WTC11 (cell line): ENCODE measurements at regions not wholly inside any gene's neighbourhood (a gene's known extent, or its start where the extent isn't known, plus 50 kb on each side); places are given as distances from the start of the nearest gene placed in this dataset.

Experiments used
- ATAC-seq: fragments of 200-7000 bp; cut with Tn5 transposase; 2 replicates; pipeline ENCODE4 v1.10.0; 2021; ENCODE audit warnings: mild to moderate bottlenecking, moderate library complexity
- CTCF ChIA-PET: fragments of 300-600 bp; sonication (Branson Sonifier 250); formaldehyde crosslinking; loops from one replicate; lab custom pipeline; 2021; ENCODE audit warnings: antibody characterized with exemption; lab: Charles Lee
- POLR2A ChIA-PET: fragments of 350-600 bp; sonication (Branson Sonifier 250); formaldehyde crosslinking; loops from one replicate; lab custom pipeline; 2021; ENCODE audit warnings: antibody characterized with exemption; lab: Charles Lee
- DNase-seq: peaks from one replicate; pipeline ENCODE4 v3.0.0; 2021; ENCODE audit warnings: low spot score
- H3K27ac Mint-ChIP-seq: 2 replicates; pipeline ENCODE4 v1.8.0; 2021; ENCODE audit warnings: mixed read lengths
- H3K27me3 Mint-ChIP-seq: 2 replicates; pipeline ENCODE4 v1.8.0; 2021; ENCODE audit warnings: low read depth, mild to moderate bottlenecking, moderate library complexity, mixed read lengths
- H3K36me3 Mint-ChIP-seq: 2 replicates; pipeline ENCODE4 v1.8.0; 2021; ENCODE audit warnings: mixed read lengths
- H3K4me1 Mint-ChIP-seq: 2 replicates; pipeline ENCODE4 v1.8.0; 2022; ENCODE audit warnings: mixed read lengths
- H3K4me3 Mint-ChIP-seq: 2 replicates; pipeline ENCODE4 v1.8.0; 2021; ENCODE audit warnings: mild to moderate bottlenecking, moderate library complexity, mixed read lengths
- H3K9me3 Mint-ChIP-seq: 2 replicates; pipeline ENCODE4 v1.8.0; 2021; ENCODE audit warnings: mixed read lengths
- EMX1 ChIP-seq: fragments of 250-450 bp; sonication (Bioruptor Pico); IDR thresholded peaks from 2 replicates; pipeline ENCODE4 v1.8.0; 2021; ENCODE audit warnings: mild to moderate bottlenecking
- ETV6 ChIP-seq: sonication (generic); formaldehyde crosslinking; IDR thresholded peaks from 2 replicates; pipeline ENCODE4 v1.8.1; 2022; ENCODE audit warnings: mild to moderate bottlenecking, missing genetic modification reagents
- FOXP1 ChIP-seq: sonication (generic); formaldehyde crosslinking; IDR thresholded peaks from 2 replicates; pipeline ENCODE4 v1.8.0; 2022; ENCODE audit warnings: missing genetic modification reagents, mild to moderate bottlenecking, moderate library complexity, borderline replicate concordance
- HMGA2 ChIP-seq: fragments of 250-450 bp; sonication (Bioruptor Pico); IDR thresholded peaks from 2 replicates; pipeline ENCODE4 v1.4.0; 2021; ENCODE audit warnings: mild to moderate bottlenecking, moderate library complexity
- JAZF1 ChIP-seq: fragments of 250-450 bp; sonication (Bioruptor Pico); IDR thresholded peaks from 2 replicates; pipeline ENCODE4 v1.9.0; 2021; ENCODE audit warnings: moderate library complexity, mild to moderate bottlenecking, inconsistent platforms
- JUN ChIP-seq: sonication (generic); formaldehyde crosslinking; IDR thresholded peaks from 2 replicates; pipeline ENCODE4 v1.8.0; 2023; ENCODE audit warnings: mild to moderate bottlenecking, missing genetic modification reagents
- MYBL2 ChIP-seq: sonication (generic); formaldehyde crosslinking; IDR thresholded peaks from 2 replicates; pipeline ENCODE4 v1.8.1; 2023; ENCODE audit warnings: mild to moderate bottlenecking, moderate library complexity, missing genetic modification reagents
- NFATC4 ChIP-seq: fragments of 250-450 bp; sonication (Bioruptor Pico); IDR thresholded peaks from 2 replicates; pipeline ENCODE4 v1.9.0; 2021; ENCODE audit warnings: mild to moderate bottlenecking
- NFE2L1 ChIP-seq: sonication (generic); formaldehyde crosslinking; IDR thresholded peaks from 2 replicates; pipeline ENCODE4 v1.8.1; 2023; ENCODE audit warnings: missing genetic modification reagents
- NR1H2 ChIP-seq: sonication (generic); formaldehyde crosslinking; IDR thresholded peaks from 2 replicates; pipeline ENCODE4 v1.9.0; 2021; ENCODE audit warnings: mild to moderate bottlenecking, moderate library complexity, missing genetic modification reagents
- RELA ChIP-seq: sonication (generic); formaldehyde crosslinking; IDR thresholded peaks from 2 replicates; pipeline ENCODE4 v1.8.1; 2022; ENCODE audit warnings: missing genetic modification reagents, mild to moderate bottlenecking, borderline replicate concordance
- SMAD4 ChIP-seq: sonication (generic); formaldehyde crosslinking; IDR thresholded peaks from 2 replicates; pipeline ENCODE4 v1.8.0; 2022; ENCODE audit warnings: mild to moderate bottlenecking, missing genetic modification reagents
- SP1 ChIP-seq: sonication (generic); formaldehyde crosslinking; conservative IDR thresholded peaks from 2 replicates; pipeline ENCODE4 v1.8.1; 2022; ENCODE audit warnings: missing genetic modification reagents
- TCF7 ChIP-seq: sonication (generic); formaldehyde crosslinking; IDR thresholded peaks from 2 replicates; pipeline ENCODE4 v1.8.0; 2022; ENCODE audit warnings: mild to moderate bottlenecking, low read depth, missing genetic modification reagents, moderate library complexity
- TP53 ChIP-seq: sonication (generic); formaldehyde crosslinking; IDR thresholded peaks from 2 replicates; pipeline ENCODE4 v1.8.1; 2023; ENCODE audit warnings: mild to moderate bottlenecking, missing genetic modification reagents
- ZBTB21 ChIP-seq: sonication (generic); formaldehyde crosslinking; IDR thresholded peaks from 2 replicates; pipeline ENCODE4 v1.8.1; 2023; ENCODE audit warnings: mild to moderate bottlenecking, missing genetic modification reagents, borderline replicate concordance
- ZNF121 ChIP-seq: sonication (generic); formaldehyde crosslinking; IDR thresholded peaks from 2 replicates; pipeline ENCODE4 v1.8.0; 2023; ENCODE audit warnings: missing genetic modification reagents
- ZNF138 ChIP-seq: sonication (generic); formaldehyde crosslinking; conservative IDR thresholded peaks from 2 replicates; pipeline ENCODE4 v1.8.1; 2022; ENCODE audit warnings: mild to moderate bottlenecking, moderate library complexity, missing genetic modification reagents
- ZNF219 ChIP-seq: sonication (generic); formaldehyde crosslinking; IDR thresholded peaks from 2 replicates; pipeline ENCODE4 v1.8.0; 2023; ENCODE audit warnings: missing genetic modification reagents, mild to moderate bottlenecking, borderline replicate concordance
- ZNF263 ChIP-seq: sonication (generic); formaldehyde crosslinking; IDR thresholded peaks from 2 replicates; pipeline ENCODE4 v1.8.1; 2022; ENCODE audit warnings: low read depth, mild to moderate bottlenecking, moderate library complexity, missing genetic modification reagents
- ZNF317 ChIP-seq: sonication (generic); formaldehyde crosslinking; IDR thresholded peaks from 2 replicates; pipeline ENCODE4 v1.8.1; 2023; ENCODE audit warnings: low read depth, mild to moderate bottlenecking, moderate library complexity, missing genetic modification reagents, borderline replicate concordance
- ZNF396 ChIP-seq: fragments of 250-450 bp; sonication (Bioruptor Pico); IDR thresholded peaks from 2 replicates; pipeline ENCODE4 v1.8.0; 2021; ENCODE audit warnings: mild to moderate bottlenecking, moderate library complexity, borderline replicate concordance
- TF ChIP-seq, protein P1 (sequence below): sonication (generic); formaldehyde crosslinking; IDR thresholded peaks from 2 replicates; pipeline ENCODE4 v1.8.1; 2023; ENCODE audit warnings: mild to moderate bottlenecking, missing genetic modification reagents, borderline replicate concordance
- TF ChIP-seq, protein P2 (sequence below): sonication (generic); formaldehyde crosslinking; IDR thresholded peaks from 2 replicates; pipeline ENCODE4 v1.8.1; 2022; ENCODE audit warnings: missing genetic modification reagents, borderline replicate concordance
- TF ChIP-seq, protein P3 (sequence below): fragments of 250-450 bp; sonication (Bioruptor Pico); IDR thresholded peaks from 2 replicates; pipeline ENCODE4 v1.9.0; 2021; ENCODE audit warnings: mild to moderate bottlenecking
- TF ChIP-seq, protein P4 (sequence below): fragments of 250-450 bp; sonication (Bioruptor Pico); conservative IDR thresholded peaks from 2 replicates; pipeline ENCODE4 v1.9.0; 2021; ENCODE audit warnings: mild to moderate bottlenecking

DNA sequence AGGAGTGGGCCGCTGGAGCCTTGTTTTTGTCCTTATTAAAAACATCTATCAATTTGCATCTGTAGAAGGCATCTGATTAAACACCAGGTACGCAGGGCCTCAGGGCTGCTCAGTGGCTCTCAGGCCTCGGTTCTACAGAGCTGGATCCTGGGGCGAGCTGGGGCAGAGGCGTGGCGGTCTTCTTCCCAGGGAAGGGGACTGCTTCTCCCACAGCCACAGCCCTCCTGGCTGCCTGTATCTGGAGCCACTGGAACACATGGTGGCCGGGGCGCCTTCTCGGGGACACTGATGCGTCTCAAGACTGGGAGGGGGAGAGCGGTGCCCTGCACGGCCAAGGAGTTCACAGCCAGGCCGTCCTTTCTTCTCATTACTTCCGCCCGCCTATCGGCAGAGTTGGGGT lies 1178.2 kb downstream of the BRD1 start:
- H3K27ac Mint-ChIP-seq: no peak overlapping the region
- DNase-seq: no peak
- ATAC-seq: no peak
- no peaks in the 10 kb centered on the region for H3K27me3 Mint-ChIP-seq
- no peaks in the 10 kb centered on the region for H3K36me3 Mint-ChIP-seq
- H3K4me3 Mint-ChIP-seq: no peak overlapping the region
- TF ChIP-seq ZNF317 (CRISPR knock-in tag): no peak
- TF ChIP-seq SP1: no peak
- TF ChIP-seq NFE2L1 (CRISPR knock-in tag): no peak
- no peak for TF ChIP-seq ZNF121 (CRISPR knock-in tag)
- no peak for TF ChIP-seq ZBTB21 (CRISPR knock-in tag)
- no peak for TF ChIP-seq JUN (CRISPR knock-in tag)
- TF ChIP-seq JAZF1 (CRISPR knock-in tag): no peak
- TF ChIP-seq TP53 (CRISPR knock-in tag): no peak
- POLR2A ChIA-PET: no interaction called here
- H3K9me3 Mint-ChIP-seq: no peaks in the 10 kb centered on the region
- no peaks in the 10 kb centered on the region for H3K4me1 Mint-ChIP-seq
- CTCF ChIA-PET: no interaction called here

DNA sequence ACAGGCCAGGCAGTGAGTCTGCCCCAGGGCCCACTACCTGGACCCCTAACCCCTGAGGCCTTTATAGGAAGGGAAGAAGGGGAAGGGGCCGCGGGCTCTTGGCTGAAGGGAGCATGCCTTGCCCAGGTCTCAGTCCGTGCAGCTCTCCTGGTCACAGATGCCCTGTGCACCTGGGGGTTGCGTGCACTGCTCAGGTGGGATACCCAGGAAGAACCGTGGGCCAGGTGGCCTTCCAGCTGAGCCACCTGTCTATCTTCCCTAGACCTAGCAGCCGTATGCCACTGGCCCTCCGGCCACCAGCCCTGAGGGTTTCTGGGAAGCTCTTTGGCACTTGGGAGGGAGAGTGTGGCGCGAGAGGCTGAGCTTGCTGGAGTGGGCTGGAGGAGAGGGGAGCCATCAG lies 1178.6 kb downstream of the BRD1 start:
- H3K9me3 Mint-ChIP-seq: no peaks in the 10 kb centered on the region
- no peaks in the 10 kb centered on the region for H3K36me3 Mint-ChIP-seq
- ATAC-seq: no peak
- ChIA-PET POLR2A (no interaction called here), CTCF (no interaction called here)
- no peak overlapping the region for H3K4me3 Mint-ChIP-seq
- no peak for DNase-seq
- TF ChIP-seq EMX1 (CRISPR knock-in tag): no peak
- TF ChIP-seq ETV6 (CRISPR knock-in tag): no peak
- TF ChIP-seq FOXP1 (CRISPR knock-in tag): no peak
- TF ChIP-seq, protein P1, sequence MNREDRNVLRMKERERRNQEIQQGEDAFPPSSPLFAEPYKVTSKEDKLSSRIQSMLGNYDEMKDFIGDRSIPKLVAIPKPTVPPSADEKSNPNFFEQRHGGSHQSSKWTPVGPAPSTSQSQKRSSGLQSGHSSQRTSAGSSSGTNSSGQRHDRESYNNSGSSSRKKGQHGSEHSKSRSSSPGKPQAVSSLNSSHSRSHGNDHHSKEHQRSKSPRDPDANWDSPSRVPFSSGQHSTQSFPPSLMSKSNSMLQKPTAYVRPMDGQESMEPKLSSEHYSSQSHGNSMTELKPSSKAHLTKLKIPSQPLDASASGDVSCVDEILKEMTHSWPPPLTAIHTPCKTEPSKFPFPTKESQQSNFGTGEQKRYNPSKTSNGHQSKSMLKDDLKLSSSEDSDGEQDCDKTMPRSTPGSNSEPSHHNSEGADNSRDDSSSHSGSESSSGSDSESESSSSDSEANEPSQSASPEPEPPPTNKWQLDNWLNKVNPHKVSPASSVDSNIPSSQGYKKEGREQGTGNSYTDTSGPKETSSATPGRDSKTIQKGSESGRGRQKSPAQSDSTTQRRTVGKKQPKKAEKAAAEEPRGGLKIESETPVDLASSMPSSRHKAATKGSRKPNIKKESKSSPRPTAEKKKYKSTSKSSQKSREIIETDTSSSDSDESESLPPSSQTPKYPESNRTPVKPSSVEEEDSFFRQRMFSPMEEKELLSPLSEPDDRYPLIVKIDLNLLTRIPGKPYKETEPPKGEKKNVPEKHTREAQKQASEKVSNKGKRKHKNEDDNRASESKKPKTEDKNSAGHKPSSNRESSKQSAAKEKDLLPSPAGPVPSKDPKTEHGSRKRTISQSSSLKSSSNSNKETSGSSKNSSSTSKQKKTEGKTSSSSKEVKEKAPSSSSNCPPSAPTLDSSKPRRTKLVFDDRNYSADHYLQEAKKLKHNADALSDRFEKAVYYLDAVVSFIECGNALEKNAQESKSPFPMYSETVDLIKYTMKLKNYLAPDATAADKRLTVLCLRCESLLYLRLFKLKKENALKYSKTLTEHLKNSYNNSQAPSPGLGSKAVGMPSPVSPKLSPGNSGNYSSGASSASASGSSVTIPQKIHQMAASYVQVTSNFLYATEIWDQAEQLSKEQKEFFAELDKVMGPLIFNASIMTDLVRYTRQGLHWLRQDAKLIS (CRISPR knock-in tag): no peak
- no peak for TF ChIP-seq HMGA2 (CRISPR knock-in tag)
- TF ChIP-seq, protein P2, sequence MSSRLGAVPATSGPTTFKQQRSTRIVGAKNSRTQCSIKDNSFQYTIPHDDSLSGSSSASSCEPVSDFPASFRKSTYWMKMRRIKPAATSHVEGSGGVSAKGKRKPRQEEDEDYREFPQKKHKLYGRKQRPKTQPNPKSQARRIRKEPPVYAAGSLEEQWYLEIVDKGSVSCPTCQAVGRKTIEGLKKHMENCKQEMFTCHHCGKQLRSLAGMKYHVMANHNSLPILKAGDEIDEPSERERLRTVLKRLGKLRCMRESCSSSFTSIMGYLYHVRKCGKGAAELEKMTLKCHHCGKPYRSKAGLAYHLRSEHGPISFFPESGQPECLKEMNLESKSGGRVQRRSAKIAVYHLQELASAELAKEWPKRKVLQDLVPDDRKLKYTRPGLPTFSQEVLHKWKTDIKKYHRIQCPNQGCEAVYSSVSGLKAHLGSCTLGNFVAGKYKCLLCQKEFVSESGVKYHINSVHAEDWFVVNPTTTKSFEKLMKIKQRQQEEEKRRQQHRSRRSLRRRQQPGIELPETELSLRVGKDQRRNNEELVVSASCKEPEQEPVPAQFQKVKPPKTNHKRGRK (CRISPR knock-in tag): no peak
- TF ChIP-seq NFATC4 (CRISPR knock-in tag): no peak
- H3K4me1 Mint-ChIP-seq: no peaks in the 10 kb centered on the region
- no peak overlapping the region for H3K27ac Mint-ChIP-seq
- no peaks in the 10 kb centered on the region for H3K27me3 Mint-ChIP-seq

DNA sequence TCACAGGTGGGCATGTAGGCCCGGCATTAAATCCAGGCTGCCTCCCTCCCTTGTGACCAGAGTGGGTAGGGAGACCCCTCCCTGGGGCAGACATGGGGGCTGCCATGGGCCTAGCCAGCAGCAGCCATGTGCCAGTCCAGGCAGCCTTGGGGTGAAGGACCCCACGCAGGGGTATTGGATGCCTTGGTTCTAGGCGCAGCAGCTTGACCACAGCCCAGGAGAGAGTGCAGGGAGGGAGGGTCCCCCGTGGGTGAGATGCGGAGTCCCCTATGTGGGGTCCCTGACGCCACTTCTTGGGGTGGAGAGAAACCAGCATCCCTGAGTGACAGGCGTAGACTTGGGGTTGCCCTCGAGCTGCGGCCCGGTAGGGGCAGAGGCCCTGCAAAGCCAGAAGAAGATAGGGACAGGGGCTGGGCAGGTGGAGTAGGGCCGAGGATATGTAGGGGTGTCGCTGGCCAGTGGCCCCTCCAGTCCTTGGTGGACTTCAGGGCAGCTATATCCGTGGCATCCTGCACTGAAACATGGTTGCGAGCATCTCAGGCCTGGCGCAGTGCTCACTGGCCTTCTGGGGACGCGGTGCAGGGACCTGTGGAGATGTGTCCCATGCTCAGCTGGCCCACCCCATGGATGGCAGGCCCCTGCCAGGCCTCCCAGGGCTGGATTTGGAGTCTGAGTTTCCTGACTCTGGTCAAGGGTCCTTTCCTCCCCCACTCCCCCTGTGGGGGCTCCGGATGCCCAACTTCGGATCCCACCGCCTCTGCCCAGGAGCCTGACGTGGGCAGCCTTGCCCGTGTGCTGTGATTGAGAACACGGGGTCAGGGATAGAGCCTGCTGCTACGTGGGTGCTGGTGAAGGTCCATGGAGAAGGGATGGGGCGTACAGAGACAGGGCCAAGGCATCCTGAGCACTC lies 1179.8 kb downstream of the BRD1 start:
- ChIA-PET CTCF (no interaction called here), POLR2A (no interaction called here)
- H3K36me3 Mint-ChIP-seq: no peaks in the 10 kb centered on the region
- no peaks in the 10 kb centered on the region for H3K9me3 Mint-ChIP-seq
- DNase-seq (no peak), ATAC-seq (no peak)
- H3K27me3 Mint-ChIP-seq: no peaks in the 10 kb centered on the region
- H3K4me3 Mint-ChIP-seq: no peak overlapping the region
- no peak for TF ChIP-seq SMAD4 (CRISPR knock-in tag)
- TF ChIP-seq RELA: no peak
- TF ChIP-seq ZNF219: no peak
- no peak for TF ChIP-seq TCF7 (CRISPR knock-in tag)
- TF ChIP-seq ZNF263: no peak
- TF ChIP-seq, protein P3, sequence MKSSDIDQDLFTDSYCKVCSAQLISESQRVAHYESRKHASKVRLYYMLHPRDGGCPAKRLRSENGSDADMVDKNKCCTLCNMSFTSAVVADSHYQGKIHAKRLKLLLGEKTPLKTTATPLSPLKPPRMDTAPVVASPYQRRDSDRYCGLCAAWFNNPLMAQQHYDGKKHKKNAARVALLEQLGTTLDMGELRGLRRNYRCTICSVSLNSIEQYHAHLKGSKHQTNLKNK: no peak
- TF ChIP-seq ZNF138: no peak
- no peak for TF ChIP-seq NR1H2 (CRISPR knock-in tag)
- TF ChIP-seq SP1: no peak
- TF ChIP-seq, protein P4, sequence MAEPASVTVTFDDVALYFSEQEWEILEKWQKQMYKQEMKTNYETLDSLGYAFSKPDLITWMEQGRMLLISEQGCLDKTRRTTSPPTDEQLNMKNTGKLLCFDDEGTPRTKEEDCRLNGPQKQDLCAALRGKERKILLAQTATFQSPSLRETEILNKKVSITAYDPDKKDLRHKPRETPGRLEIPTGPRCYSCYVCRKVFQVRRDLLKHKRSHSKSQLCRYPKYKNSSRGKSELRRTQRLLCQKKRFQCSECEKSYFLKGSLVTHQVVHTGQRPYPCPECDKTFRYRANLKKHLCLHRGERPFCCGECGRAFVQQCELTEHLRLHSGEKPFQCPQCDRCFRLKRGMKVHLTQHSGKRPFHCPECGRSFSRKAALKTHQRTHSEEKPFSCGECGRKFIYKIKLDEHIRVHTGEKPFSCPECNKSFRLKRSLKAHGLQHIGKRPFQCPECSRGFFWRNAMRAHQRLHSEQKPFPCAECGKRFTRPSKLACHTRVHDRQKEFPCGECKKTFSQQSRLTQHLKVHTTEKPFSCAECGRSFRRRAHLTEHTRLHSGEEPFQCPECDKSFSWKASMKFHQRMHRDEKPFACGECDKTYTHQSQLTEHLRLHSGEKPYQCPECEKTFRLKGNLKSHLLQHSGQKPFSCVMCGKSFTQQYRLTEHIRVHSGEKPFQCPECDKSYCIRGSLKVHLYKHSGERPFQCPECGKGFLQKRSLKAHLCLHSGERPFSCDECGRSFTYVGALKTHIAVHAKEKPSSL (CRISPR knock-in tag): no peak
- no peak for TF ChIP-seq ZNF396 (CRISPR knock-in tag)
- no peak for TF ChIP-seq MYBL2 (CRISPR knock-in tag)
- TF ChIP-seq ZNF317 (CRISPR knock-in tag): no peak
- no peak overlapping the region for H3K27ac Mint-ChIP-seq
- no peaks in the 10 kb centered on the region for H3K4me1 Mint-ChIP-seq
